Gastrocnemius medialis (tissue), 4 donors: ENCODE measurements at regions not wholly inside any gene's neighbourhood (a gene's known extent, or its start where the extent isn't known, plus 50 kb on each side); places are given as distances from the start of the nearest gene placed in this dataset.
"Not testable (repeated sequence)": the region's sequence is repeated elsewhere in the genome, so short reads cannot be mapped to it uniquely, and the experiment has no call there.

ENCODE experiments used
- POLR2A ChIP-seq, 2 donors: fragments of 450-650 bp; IDR thresholded peaks; one replicate each; pipeline ENCODE4 v1.6.1; 2017; ENCODE audit warnings: antibody characterized with exemption in 2 of 2, mild to moderate bottlenecking in 2 of 2, moderate library complexity in 2 of 2
- TF ChIP-seq, protein P1 (sequence below), 5 experiments: fragments of 450-650 bp in 3 of 5; fragments of 200-600 bp in 2 of 5; sonication (generic) in 2 of 5; IDR thresholded peaks in 4 of 5; conservative IDR thresholded peaks in 1 of 5; 1 replicate in 4 of 5; 2 replicates in 1 of 5; pipeline ENCODE4 v1.5.1; 2016 to 2019; ENCODE audit warnings: antibody characterized with exemption in 5 of 5, mild to moderate bottlenecking in 3 of 5, moderate library complexity in 3 of 5

- TF ChIP-seq, protein P1, sequence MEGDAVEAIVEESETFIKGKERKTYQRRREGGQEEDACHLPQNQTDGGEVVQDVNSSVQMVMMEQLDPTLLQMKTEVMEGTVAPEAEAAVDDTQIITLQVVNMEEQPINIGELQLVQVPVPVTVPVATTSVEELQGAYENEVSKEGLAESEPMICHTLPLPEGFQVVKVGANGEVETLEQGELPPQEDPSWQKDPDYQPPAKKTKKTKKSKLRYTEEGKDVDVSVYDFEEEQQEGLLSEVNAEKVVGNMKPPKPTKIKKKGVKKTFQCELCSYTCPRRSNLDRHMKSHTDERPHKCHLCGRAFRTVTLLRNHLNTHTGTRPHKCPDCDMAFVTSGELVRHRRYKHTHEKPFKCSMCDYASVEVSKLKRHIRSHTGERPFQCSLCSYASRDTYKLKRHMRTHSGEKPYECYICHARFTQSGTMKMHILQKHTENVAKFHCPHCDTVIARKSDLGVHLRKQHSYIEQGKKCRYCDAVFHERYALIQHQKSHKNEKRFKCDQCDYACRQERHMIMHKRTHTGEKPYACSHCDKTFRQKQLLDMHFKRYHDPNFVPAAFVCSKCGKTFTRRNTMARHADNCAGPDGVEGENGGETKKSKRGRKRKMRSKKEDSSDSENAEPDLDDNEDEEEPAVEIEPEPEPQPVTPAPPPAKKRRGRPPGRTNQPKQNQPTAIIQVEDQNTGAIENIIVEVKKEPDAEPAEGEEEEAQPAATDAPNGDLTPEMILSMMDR (IDR thresholded peaks at IDR 0.05 in 4 of 5, conservative IDR thresholded peaks at IDR 0.05 in 1 of 5), result not testable (repeated sequence)
- TF ChIP-seq POLR2A (IDR thresholded peaks at IDR 0.05), result not testable (repeated sequence)
Measured at GRCh38 chrX:1085871-1086270, 126.6 kb downstream of the CRLF2 start.
